SK-N-SH (cell line): ENCODE measurements at regions not wholly inside any gene's neighbourhood (a gene's known extent, or its start where the extent isn't known, plus 50 kb on each side); places are given as distances from the start of the nearest gene placed in this dataset.

Experiments
- CTCF ChIA-PET: fragments of 300-600, 350-600 bp; formaldehyde crosslinking; extraction: SDS; loops from one replicate; lab custom pipeline; 2021; lab: Yijun Ruan, JAX
- POLR2A ChIA-PET: fragments of 350-600 bp; sonication (Branson Sonifier 250); formaldehyde crosslinking; extraction: SDS; loops from one replicate; lab custom pipeline; 2020; ENCODE audit warnings: antibody characterized with exemption, inconsistent platforms; lab: Yijun Ruan, JAX
- DNase-seq: peaks from one replicate; pipeline ENCODE4 v3.0.0; 2012
- H2AFZ ChIP-seq: fragments of 200-600 bp; sonication (generic); 2 replicates; pipeline ENCODE4 v1.8.1; 2016; ENCODE audit warnings: antibody characterized with exemption, mild to moderate bottlenecking, low read depth
- H3F3A ChIP-seq: fragments of 200-600 bp; sonication (generic); replicated peaks from 2 replicates; pipeline ENCODE3; 2016; ENCODE audit warnings: antibody characterized with exemption, mild to moderate bottlenecking; ENCODE audit not compliant: insufficient read depth
- H3K27ac ChIP-seq, 2 experiments: fragments of 200-500 bp in 1 of 2; fragments of 200-600 bp in 1 of 2; sonication (Bioruptor generic) in 1 of 2; sonication (generic), shearing (Covaris generic) in 1 of 2; 2 replicates each; pipeline versions ENCODE4 v1.5.1 to v1.6.1; 2014 to 2016; ENCODE audit warnings: low read depth in 2 of 2, inconsistent platforms in 1 of 2, low read length in 1 of 2, mild to moderate bottlenecking in 1 of 2, mixed read lengths in 1 of 2
- H3K27me3 ChIP-seq: fragments of 200-600 bp; sonication (generic), shearing (Covaris generic); 2 replicates; pipeline ENCODE4 v1.6.1; 2016; ENCODE audit warnings: mixed run types; ENCODE audit not compliant: insufficient read depth
- H3K36me3 ChIP-seq, 2 experiments: fragments of 200-500 bp in 1 of 2; fragments of 200-600 bp in 1 of 2; sonication (Bioruptor generic) in 1 of 2; sonication (generic) in 1 of 2; replicated peaks in 1 of 2; 2 replicates each; pipeline versions ENCODE3 to v1.5.1; 2014 to 2016; ENCODE audit warnings: low read length in 1 of 2, mild to moderate bottlenecking in 1 of 2; ENCODE audit not compliant: insufficient read depth in 2 of 2, control insufficient read depth in 1 of 2
- H3K4me1 ChIP-seq, 2 experiments: fragments of 200-500 bp in 1 of 2; fragments of 200-600 bp in 1 of 2; sonication (Bioruptor generic) in 1 of 2; sonication (generic), shearing (Covaris generic) in 1 of 2; 2 replicates each; pipeline versions ENCODE4 v1.5.1 to v1.6.1; 2014 to 2016; ENCODE audit warnings: low read depth in 1 of 2, low read length in 1 of 2, mixed run types in 1 of 2; ENCODE audit not compliant: insufficient read depth in 2 of 2, control insufficient read depth in 1 of 2
- H3K4me2 ChIP-seq: fragments of 200-600 bp; sonication (generic), shearing (Covaris generic); 2 replicates; pipeline ENCODE4 v1.6.1; 2017; ENCODE audit warnings: mixed run types
- H3K4me3 ChIP-seq, 2 experiments: fragments of 200-500 bp in 1 of 2; fragments of 200-600 bp in 1 of 2; sonication (Bioruptor generic) in 1 of 2; sonication (generic), shearing (Covaris generic) in 1 of 2; 2 replicates each; pipeline versions ENCODE4 v1.5.1 to v1.8.1; 2014 to 2016; ENCODE audit warnings: low read depth in 2 of 2, inconsistent platforms in 1 of 2, low read length in 1 of 2, mild to moderate bottlenecking in 1 of 2, mixed read lengths in 1 of 2, moderate library complexity in 1 of 2
- H3K79me2 ChIP-seq: fragments of 200-600 bp; sonication (generic); 2 replicates; pipeline ENCODE4 v1.8.1; 2017; ENCODE audit warnings: mild to moderate bottlenecking; ENCODE audit not compliant: insufficient read depth
- H3K9ac ChIP-seq: fragments of 200-600 bp; sonication (generic); 2 replicates; pipeline ENCODE4 v1.6.1; 2017; ENCODE audit warnings: mixed run types
- H3K9me2 ChIP-seq: fragments of 200-600 bp; sonication (generic); 2 replicates; pipeline ENCODE4 v1.6.1; 2017; ENCODE audit warnings: mixed run types
- H3K9me3 ChIP-seq: fragments of 200-600 bp; sonication (generic); 2 replicates; pipeline ENCODE4 v1.6.1; 2017; ENCODE audit warnings: mixed run types, mild to moderate bottlenecking, moderate library complexity
- H4K20me1 ChIP-seq: fragments of 200-600 bp; sonication (generic); 2 replicates; pipeline ENCODE4 v1.6.1; 2017; ENCODE audit warnings: mild to moderate bottlenecking, mixed run types; ENCODE audit not compliant: insufficient read depth
- CHD2 ChIP-seq: fragments of 150-350 bp; IDR thresholded peaks from 2 replicates; pipeline ENCODE4 v1.6.1; 2018; ENCODE audit warnings: low read length; ENCODE audit not compliant: partially characterized antibody
- ELF1 ChIP-seq: IDR thresholded peaks from 2 replicates; pipeline ENCODE4 v1.4.0; 2012
- EP300 ChIP-seq, 2 experiments: IDR thresholded peaks; 2 replicates each; pipeline versions ENCODE4 v1.4.0 to v1.6.1; 2012; ENCODE audit warnings: borderline replicate concordance in 1 of 2, low read depth in 1 of 2, low read length in 1 of 2
- FOXJ3 ChIP-seq: sonication (generic); formaldehyde crosslinking; IDR thresholded peaks from 2 replicates; pipeline ENCODE4 v1.5.1; 2020; ENCODE audit warnings: mild to moderate bottlenecking, missing genetic modification reagents
- GABPA ChIP-seq: IDR thresholded peaks from 2 replicates; pipeline ENCODE4 v1.4.0; 2012; ENCODE audit warnings: low read depth, mild to moderate bottlenecking
- GATA2 ChIP-seq: sonication (generic); formaldehyde crosslinking; IDR thresholded peaks from 2 replicates; pipeline ENCODE4 v1.5.0; 2020; ENCODE audit warnings: mild to moderate bottlenecking, missing genetic modification reagents
- JUND ChIP-seq: IDR thresholded peaks from 2 replicates; pipeline ENCODE4 v1.4.0; 2012
- MXI1 ChIP-seq: IDR thresholded peaks from 2 replicates; pipeline ENCODE4 v1.6.1; 2012; ENCODE audit warnings: mild to moderate bottlenecking, low read depth, low read length, improper control_type of control experiment
- NFIC ChIP-seq: IDR thresholded peaks from 2 replicates; pipeline ENCODE4 v1.4.0; 2012; ENCODE audit warnings: borderline replicate concordance
- NRF1 ChIP-seq: IDR thresholded peaks from 2 replicates; pipeline ENCODE4 v1.6.1; 2012; ENCODE audit warnings: low read depth, mild to moderate bottlenecking, low read length
- RAD21 ChIP-seq: IDR thresholded peaks from 2 replicates; pipeline ENCODE4 v1.6.1; 2012; ENCODE audit warnings: mild to moderate bottlenecking, low read length
- RCOR1 ChIP-seq: fragments of 150-350 bp; IDR thresholded peaks from 2 replicates; pipeline ENCODE4 v1.6.1; 2017; ENCODE audit warnings: antibody characterized with exemption, low read length
- RXRA ChIP-seq: IDR thresholded peaks from 2 replicates; pipeline ENCODE4 v1.4.0; 2012; ENCODE audit warnings: low read depth, mild to moderate bottlenecking, borderline replicate concordance
- SMC3 ChIP-seq: IDR thresholded peaks from 2 replicates; pipeline ENCODE4 v1.6.1; 2012; ENCODE audit warnings: low read depth, low read length, improper control_type of control experiment
- TCF12 ChIP-seq: IDR thresholded peaks from 2 replicates; pipeline ENCODE4 v1.4.0; 2012
- TEAD4 ChIP-seq: IDR thresholded peaks from 2 replicates; pipeline ENCODE4 v1.4.0; 2012; ENCODE audit warnings: mild to moderate bottlenecking, borderline replicate concordance; ENCODE audit not compliant: insufficient read depth
- USF1 ChIP-seq: IDR thresholded peaks from 2 replicates; pipeline ENCODE4 v1.4.0; 2012; ENCODE audit warnings: low read depth, borderline replicate concordance
- WGBS: methylation state at CpG from one replicate; pipeline ENCODE4 v1.1.6; 2017; ENCODE audit warnings: low lambda C conversion rate; 5-methylcytosine and 5-hydroxymethylcytosine counted together
- TF ChIP-seq, protein P1 (sequence below): fragments of 200-600 bp; sonication (generic); IDR thresholded peaks from 2 replicates; pipeline ENCODE4 v1.6.1; 2017; ENCODE audit warnings: antibody characterized with exemption, mild to moderate bottlenecking, moderate library complexity
- TF ChIP-seq, protein P2 (sequence below): IDR thresholded peaks from 2 replicates; pipeline ENCODE4 v1.4.0; 2012; ENCODE audit warnings: low read depth, borderline replicate concordance
- TF ChIP-seq, protein P3 (sequence below): IDR thresholded peaks from 2 replicates; pipeline ENCODE4 v1.4.0; 2012; ENCODE audit warnings: low read depth

- TF ChIP-seq, protein P1, sequence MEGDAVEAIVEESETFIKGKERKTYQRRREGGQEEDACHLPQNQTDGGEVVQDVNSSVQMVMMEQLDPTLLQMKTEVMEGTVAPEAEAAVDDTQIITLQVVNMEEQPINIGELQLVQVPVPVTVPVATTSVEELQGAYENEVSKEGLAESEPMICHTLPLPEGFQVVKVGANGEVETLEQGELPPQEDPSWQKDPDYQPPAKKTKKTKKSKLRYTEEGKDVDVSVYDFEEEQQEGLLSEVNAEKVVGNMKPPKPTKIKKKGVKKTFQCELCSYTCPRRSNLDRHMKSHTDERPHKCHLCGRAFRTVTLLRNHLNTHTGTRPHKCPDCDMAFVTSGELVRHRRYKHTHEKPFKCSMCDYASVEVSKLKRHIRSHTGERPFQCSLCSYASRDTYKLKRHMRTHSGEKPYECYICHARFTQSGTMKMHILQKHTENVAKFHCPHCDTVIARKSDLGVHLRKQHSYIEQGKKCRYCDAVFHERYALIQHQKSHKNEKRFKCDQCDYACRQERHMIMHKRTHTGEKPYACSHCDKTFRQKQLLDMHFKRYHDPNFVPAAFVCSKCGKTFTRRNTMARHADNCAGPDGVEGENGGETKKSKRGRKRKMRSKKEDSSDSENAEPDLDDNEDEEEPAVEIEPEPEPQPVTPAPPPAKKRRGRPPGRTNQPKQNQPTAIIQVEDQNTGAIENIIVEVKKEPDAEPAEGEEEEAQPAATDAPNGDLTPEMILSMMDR, result no peak
- TF ChIP-seq GABPA (no peak), TEAD4 (no peak), JUND (no peak), RAD21 (no peak), CHD2 (peak; percentile 31), RXRA (no peak), SMC3 (no peak)
- TF ChIP-seq, protein P2, sequence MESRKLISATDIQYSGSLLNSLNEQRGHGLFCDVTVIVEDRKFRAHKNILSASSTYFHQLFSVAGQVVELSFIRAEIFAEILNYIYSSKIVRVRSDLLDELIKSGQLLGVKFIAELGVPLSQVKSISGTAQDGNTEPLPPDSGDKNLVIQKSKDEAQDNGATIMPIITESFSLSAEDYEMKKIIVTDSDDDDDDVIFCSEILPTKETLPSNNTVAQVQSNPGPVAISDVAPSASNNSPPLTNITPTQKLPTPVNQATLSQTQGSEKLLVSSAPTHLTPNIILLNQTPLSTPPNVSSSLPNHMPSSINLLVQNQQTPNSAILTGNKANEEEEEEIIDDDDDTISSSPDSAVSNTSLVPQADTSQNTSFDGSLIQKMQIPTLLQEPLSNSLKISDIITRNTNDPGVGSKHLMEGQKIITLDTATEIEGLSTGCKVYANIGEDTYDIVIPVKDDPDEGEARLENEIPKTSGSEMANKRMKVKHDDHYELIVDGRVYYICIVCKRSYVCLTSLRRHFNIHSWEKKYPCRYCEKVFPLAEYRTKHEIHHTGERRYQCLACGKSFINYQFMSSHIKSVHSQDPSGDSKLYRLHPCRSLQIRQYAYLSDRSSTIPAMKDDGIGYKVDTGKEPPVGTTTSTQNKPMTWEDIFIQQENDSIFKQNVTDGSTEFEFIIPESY, result no peak
Measured at GRCh38 chr9:111099199-111100008, 61.1 kb upstream of the LPAR1 start (continued).

- no peaks in the 10 kb centered on the region for H3K79me2 ChIP-seq
- TF ChIP-seq MXI1 (peak; percentile 27; the same call in 1 of the 2 replicates), ELF1 (no peak), TEAD4 (no peak), EP300 (IDR thresholded peaks at IDR 0.05; ENCODE audit: borderline replicate concordance in 1 of 2, low read depth in 1 of 2, low read length in 1 of 2) (peak in 1 of 2 experiments; percentile 92; a peak in 2 of 4 replicates), SMC3 (no peak), RCOR1 (peak; percentile 87; the same call in 1 of the 2 replicates), RAD21 (peak; percentile 30), FOXJ3 (CRISPR knock-in tag) (peak; percentile 81), CHD2 (peak; percentile 66), TCF12 (peak; percentile 47), NRF1 (no peak), NFIC (no peak), USF1 (no peak), GATA2 (CRISPR knock-in tag) (peak; percentile 95)
- TF ChIP-seq, protein P3, sequence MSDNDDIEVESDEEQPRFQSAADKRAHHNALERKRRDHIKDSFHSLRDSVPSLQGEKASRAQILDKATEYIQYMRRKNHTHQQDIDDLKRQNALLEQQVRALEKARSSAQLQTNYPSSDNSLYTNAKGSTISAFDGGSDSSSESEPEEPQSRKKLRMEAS, result no peak
- TF ChIP-seq, protein P2, result no peak
- H3K4me2 ChIP-seq, result no peak overlapping the region
- peaks cover 7 to 15% of the 10 kb centered on the region in 2 experiments; a peak in 3 of 4 replicates for H3K4me1 ChIP-seq
- WGBS, result 52% methylated on average over 4 of the region's 4 CpGs
- peak overlapping the region in 1 of 2 experiments; percentile 74; a peak in 2 of 4 replicates for H3K27ac ChIP-seq
- CTCF ChIA-PET, result interaction anchor here (1.0 kb wide), 1 partner anchor 61 kb away, joined by 4 read pairs; no protein-coding TSS in a partner anchor
- no peaks in the 10 kb centered on the region for H3F3A ChIP-seq
- POLR2A ChIA-PET, result interaction anchor here (1.2 kb wide), 1 partner anchor 31 kb away, joined by 3 read pairs; no protein-coding TSS in a partner anchor
- no peaks in the 10 kb centered on the region for H3K27me3 ChIP-seq
- H2AFZ ChIP-seq, result no peak overlapping the region
- no peak overlapping the region for H3K9ac ChIP-seq
- H3K36me3 ChIP-seq, result no peaks in the 10 kb centered on the region
- peak; percentile 44 for DNase-seq
- H4K20me1 ChIP-seq, result no peaks in the 10 kb centered on the region
- H3K4me3 ChIP-seq, result no peak overlapping the region
- H3K9me2 ChIP-seq, result no peaks in the 10 kb centered on the region
- H3K9me3 ChIP-seq, result no peaks in the 10 kb centered on the region
Measured at GRCh38 chr9:111098093-111098492, 59.8 kb upstream of the LPAR1 start.
